GM19395 (cell line): ENCODE measurements at regions not wholly inside any gene's neighbourhood (a gene's known extent, or its start where the extent isn't known, plus 50 kb on each side); places are given as distances from the start of the nearest gene placed in this dataset.

Experiments used
- ATAC-seq: cut with Tn5 transposase; IDR thresholded peaks from one replicate; pipeline ENCODE4 v1.9.1; 2021; ENCODE audit warnings: mild to moderate bottlenecking, moderate library complexity; ENCODE audit not compliant: unreplicated experiment

DNA sequence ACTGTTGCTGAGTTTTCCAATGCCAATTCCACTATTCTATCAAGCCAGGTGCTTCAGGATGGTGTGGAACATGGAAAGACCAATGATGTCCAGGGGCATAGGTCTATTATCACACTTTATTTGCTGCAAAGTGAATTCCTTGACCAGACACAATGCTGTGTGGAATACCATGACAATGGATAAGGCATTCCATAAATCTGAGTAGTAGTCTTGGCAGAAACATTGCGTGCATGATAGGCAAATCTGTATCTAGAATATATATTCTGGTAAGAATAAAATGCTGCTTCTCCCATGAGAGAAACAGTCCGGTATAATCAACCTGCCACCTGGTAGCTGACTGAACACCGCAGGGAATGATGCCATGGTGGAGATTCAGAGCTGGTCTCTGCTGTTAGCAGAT, 70.0 kb upstream of the ALDH1A3 start:
- no peak for ATAC-seq

DNA sequence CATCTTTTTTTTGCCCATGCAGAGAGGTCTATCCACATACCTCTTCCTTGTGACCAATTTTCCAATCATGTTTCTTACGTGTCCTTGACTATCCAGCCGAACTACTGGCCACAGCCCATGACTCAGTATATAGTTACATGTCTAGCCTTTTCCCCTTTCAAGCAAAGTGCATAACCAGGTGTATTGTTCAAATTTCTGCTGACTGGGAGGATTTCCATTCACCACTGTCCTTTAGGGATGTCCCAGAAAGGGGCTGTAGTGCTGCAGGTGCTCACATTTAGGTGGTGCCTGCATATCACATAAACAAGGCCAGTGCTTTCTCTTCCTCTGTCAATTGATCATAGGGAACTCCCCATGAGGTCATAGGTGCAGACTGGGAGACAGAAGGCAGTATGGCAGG, 69.4 kb upstream of the ALDH1A3 start:
- no peak for ATAC-seq

DNA sequence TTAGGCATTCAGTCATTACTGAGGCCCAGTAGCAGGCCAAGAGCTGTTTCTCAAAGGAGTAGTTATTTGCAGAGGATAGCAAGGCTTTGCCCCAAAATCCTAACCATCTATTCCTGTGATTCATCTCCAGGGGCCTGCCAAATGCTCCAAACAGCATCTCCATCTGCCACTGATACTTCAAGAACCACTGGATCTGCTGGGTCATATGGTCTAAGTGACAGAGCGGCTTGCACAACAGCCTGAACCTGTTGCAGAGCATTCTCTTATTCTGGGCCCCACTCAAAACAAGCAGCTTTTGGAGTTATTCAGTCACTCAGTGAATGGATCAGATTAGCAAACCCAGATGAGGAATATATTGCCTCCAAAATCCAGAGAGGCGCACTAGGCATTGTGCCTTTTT, 68.8 kb upstream of the ALDH1A3 start:
- ATAC-seq, result no peak

DNA sequence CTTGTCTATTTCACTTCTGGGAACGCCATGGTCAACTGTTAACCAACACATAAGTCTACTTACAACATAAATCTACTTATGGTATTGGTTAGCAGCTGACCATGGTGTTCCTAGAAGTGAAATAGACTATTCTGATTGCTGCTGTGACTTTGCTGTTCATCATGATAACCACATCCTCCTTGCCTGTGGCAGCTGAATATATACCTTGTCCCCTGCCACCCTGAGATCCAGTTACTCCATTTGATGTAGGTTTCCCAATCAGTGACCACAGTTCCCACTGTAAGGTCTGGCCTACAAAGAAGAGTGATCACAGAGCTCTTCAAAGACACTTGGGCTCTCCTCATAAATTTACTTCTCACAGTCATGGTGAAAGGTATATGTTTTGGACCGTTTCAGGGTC, 66.8 kb upstream of the ALDH1A3 start:
- no peak for ATAC-seq

DNA sequence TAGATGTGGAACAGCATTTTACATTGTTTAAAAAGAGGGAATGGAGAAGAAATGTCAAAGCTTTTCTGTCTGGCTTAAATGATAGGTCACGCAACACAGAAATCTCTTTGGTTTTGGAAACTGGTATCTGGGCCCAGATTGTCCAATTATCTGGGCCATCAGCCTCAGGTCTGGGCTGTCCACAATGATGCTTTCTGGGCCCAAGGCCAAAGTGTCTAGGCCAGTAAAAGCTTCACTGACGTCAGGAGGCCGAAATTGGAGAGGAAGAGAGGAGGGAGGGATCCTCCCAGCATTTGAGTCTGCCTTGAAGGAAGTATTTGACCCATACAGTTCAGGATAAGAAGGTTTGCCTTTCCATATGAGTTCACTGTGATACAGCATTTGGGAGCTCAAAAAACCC, 60.7 kb upstream of the ALDH1A3 start:
- no peak for ATAC-seq

DNA sequence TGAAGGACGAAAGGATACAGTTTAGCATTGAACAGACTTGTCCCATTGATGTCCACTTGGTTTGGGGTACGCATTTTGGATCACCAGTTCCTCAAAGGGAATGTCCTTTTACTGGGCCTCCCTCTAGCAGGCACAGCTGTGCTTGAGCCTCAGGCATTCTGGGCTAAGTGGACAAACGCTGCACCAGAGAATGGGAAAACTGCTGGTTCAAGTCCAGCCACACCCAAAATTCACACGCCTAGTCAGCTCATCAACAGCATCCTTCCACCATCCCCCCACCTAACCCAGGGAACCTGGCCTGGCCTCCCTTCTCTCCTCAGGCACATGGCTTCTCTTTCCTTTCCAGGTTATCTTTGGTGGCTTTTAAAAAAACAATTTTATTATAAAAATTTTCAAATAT, 59.1 kb upstream of the ALDH1A3 start:
- ATAC-seq, result no peak

DNA sequence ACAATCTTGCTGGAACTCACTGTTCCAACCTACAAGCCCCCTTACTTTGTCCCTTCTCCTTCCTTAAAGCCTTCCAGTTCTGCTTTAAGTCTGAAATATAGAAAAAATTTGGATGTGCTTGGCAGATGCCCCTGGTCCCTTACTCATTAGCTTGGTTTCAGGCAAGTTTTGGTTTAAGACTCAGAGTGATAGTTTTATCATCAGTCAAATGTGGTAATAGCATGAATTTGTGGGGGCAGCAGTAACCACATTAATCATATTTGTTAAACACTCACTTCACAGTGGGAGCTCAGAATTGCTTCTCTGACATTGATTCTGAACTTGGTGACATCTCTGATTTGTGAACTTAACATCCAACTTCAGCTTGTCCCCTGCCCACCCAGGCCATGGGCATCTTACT, 58.3 kb upstream of the ALDH1A3 start:
- no peak for ATAC-seq

DNA sequence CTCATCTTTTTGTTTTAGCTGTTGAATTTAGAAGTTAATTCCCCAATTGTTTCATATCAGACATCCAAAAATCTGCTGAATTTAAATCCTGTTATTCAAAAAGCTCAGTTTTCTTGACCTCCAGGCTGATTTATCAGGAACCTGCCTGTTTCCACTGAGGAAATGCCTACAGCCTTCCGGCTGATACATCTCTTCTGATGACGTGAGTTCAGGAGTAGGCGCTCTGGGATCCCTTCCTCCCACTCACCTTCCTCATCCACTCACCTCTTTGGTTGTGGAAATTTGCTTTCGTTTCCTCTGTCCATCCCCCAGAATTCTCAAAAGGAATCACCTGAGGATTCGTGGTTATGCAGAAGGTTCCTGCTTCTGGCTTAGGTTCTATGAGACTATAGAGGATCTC, 55.4 kb upstream of the ALDH1A3 start:
- ATAC-seq, result no peak

DNA sequence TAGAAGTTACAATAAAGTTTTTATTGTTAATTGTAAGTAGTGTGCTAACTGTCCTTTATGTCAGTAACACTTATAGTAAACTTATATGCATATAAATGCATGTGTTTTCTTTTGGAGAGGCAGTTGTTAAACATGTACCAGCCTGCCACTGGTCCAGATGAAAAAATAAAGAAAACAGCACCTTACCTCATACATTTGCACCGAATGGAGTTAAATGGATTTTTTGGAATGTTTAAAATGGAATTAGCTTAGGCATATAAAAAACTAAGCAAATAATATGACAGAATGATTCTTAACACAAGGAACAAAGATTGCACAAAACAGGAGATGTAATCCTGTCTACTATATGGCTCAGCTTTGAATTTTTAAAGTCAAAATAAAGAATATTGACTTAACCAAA, 50.2 kb upstream of the ALDH1A3 start:
- no peak for ATAC-seq
